Smooth muscle cell (in vitro differentiated cells): ENCODE measurements at regions not wholly inside any gene's neighbourhood (a gene's known extent, or its start where the extent isn't known, plus 50 kb on each side); places are given as distances from the start of the nearest gene placed in this dataset.

ENCODE experiments used
- DNase-seq: peaks from one replicate; lab custom pipeline; 2025; ENCODE audit not compliant: unreplicated experiment; lab: John Stamatoyannopoulos, UW
- H2AFZ ChIP-seq: fragments of 200-600 bp; sonication (generic); 2 replicates; pipeline ENCODE4 v1.6.0; 2016; ENCODE audit warnings: antibody characterized with exemption, low read depth, mild to moderate bottlenecking
- H3F3A ChIP-seq: fragments of 200-600 bp; sonication (generic); 2 replicates; pipeline ENCODE4 v1.6.0; 2017; ENCODE audit warnings: antibody characterized with exemption, low read depth
- H3K27ac ChIP-seq: fragments of 200-600 bp; sonication (generic); 2 replicates; pipeline ENCODE4 v1.5.1; 2016; ENCODE audit warnings: low read depth, mild to moderate bottlenecking
- H3K27me3 ChIP-seq: fragments of 200-600 bp; sonication (generic); 2 replicates; pipeline ENCODE4 v1.6.1; 2016; ENCODE audit warnings: low read depth, mild to moderate bottlenecking
- H3K36me3 ChIP-seq: fragments of 200-600 bp; sonication (generic); 2 replicates; pipeline ENCODE4 v1.5.1; 2016; ENCODE audit warnings: low read depth
- H3K4me1 ChIP-seq: fragments of 200-600 bp; sonication (generic); 2 replicates; pipeline ENCODE4 v1.5.1; 2016; ENCODE audit warnings: low read depth
- H3K4me2 ChIP-seq: fragments of 200-600 bp; sonication (generic); 2 replicates; pipeline ENCODE4 v1.6.0; 2016; ENCODE audit warnings: mild to moderate bottlenecking
- H3K4me3 ChIP-seq: fragments of 200-600 bp; sonication (generic); 2 replicates; pipeline ENCODE4 v1.5.1; 2016; ENCODE audit warnings: mild to moderate bottlenecking
- H3K79me2 ChIP-seq: fragments of 200-600 bp; sonication (generic); 2 replicates; pipeline ENCODE4 v1.6.0; 2016; ENCODE audit warnings: low read depth, mild to moderate bottlenecking
- H3K9ac ChIP-seq: fragments of 200-600 bp; sonication (generic); 2 replicates; pipeline ENCODE4 v1.6.0; 2016; ENCODE audit warnings: low read depth
- H3K9me3 ChIP-seq: fragments of 200-600 bp; sonication (generic); replicated peaks from 2 replicates; pipeline ENCODE4 v1.5.1; 2016; ENCODE audit warnings: low read depth
- H4K20me1 ChIP-seq: fragments of 200-600 bp; sonication (generic); 2 replicates; pipeline ENCODE4 v1.6.0; 2016; ENCODE audit warnings: low read depth
- WGBS: methylation state at CpG from one replicate; pipeline ENCODE4 v1.1.7; 2016; ENCODE audit warnings: low lambda C conversion rate; 5-methylcytosine and 5-hydroxymethylcytosine counted together
- TF ChIP-seq, protein P1 (sequence below): fragments of 200-600 bp; sonication (generic); IDR thresholded peaks from 2 replicates; pipeline ENCODE4 v1.5.1; 2017; ENCODE audit warnings: borderline replicate concordance, mild to moderate bottlenecking, antibody characterized with exemption; ENCODE audit not compliant: insufficient read depth, poor library complexity, severe bottlenecking

DNA sequence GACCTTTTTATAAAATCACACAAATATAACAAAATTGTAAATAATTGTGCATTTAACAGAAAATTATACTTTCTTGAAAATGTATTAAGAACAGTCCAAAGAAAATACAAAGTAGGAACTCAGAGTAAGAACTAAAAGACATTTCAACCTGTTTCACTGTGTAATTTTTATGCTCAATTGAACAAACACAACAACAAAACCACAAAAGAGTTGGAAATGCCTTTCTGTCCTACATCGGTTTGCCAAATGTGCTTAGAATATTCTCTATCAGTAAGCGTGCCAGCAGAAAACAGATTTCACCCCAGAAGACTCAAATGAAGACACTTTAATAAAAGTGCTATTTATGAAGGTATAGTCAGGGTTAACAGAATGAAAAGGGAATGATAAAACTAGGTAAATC is 592.1 kb downstream of the PRELID2 start:
- Histone ChIP-seq H3K4me2 (no peak overlapping the region), H3K9me3 (no peaks in the 10 kb centered on the region), H4K20me1 (no peaks in the 10 kb centered on the region), H2AFZ (no peak overlapping the region), H3K27ac (no peak overlapping the region), H3K4me1 (peaks cover 21% of the 10 kb centered on the region), H3K9ac (no peak overlapping the region), H3F3A (no peaks in the 10 kb centered on the region), H3K27me3 (no peaks in the 10 kb centered on the region), H3K36me3 (no peaks in the 10 kb centered on the region), H3K4me3 (no peak overlapping the region), H3K79me2 (no peaks in the 10 kb centered on the region)
- WGBS = 93% methylated on average over 2 of the region's 2 CpGs
- TF ChIP-seq, protein P1, sequence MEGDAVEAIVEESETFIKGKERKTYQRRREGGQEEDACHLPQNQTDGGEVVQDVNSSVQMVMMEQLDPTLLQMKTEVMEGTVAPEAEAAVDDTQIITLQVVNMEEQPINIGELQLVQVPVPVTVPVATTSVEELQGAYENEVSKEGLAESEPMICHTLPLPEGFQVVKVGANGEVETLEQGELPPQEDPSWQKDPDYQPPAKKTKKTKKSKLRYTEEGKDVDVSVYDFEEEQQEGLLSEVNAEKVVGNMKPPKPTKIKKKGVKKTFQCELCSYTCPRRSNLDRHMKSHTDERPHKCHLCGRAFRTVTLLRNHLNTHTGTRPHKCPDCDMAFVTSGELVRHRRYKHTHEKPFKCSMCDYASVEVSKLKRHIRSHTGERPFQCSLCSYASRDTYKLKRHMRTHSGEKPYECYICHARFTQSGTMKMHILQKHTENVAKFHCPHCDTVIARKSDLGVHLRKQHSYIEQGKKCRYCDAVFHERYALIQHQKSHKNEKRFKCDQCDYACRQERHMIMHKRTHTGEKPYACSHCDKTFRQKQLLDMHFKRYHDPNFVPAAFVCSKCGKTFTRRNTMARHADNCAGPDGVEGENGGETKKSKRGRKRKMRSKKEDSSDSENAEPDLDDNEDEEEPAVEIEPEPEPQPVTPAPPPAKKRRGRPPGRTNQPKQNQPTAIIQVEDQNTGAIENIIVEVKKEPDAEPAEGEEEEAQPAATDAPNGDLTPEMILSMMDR = no peak
- DNase-seq = no peak

DNA sequence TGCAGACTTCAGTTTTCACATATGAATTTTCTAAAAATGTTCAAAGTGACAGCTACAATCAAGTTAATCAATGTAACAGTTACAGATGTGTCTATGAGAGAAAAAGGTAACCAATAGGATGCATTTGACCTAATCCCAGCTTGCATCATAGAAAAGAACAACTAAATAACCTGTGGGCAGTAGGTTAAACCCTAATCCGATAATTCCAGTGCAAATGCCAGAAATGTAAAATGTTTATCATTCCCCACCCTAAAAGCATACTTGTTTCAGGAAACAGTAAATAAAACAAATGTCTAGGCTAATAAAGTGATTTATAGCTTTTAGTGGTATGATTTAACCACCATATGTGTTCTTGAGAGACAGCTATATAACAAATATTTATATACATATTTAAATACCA is 592.6 kb downstream of the PRELID2 start:
- no peak overlapping the region for H3K4me2 ChIP-seq
- H3K4me1 ChIP-seq = peaks cover 21% of the 10 kb centered on the region
- DNase-seq = no peak
- no peaks in the 10 kb centered on the region for H3K79me2 ChIP-seq
- no peak overlapping the region for H2AFZ ChIP-seq
- no peak overlapping the region for H3K4me3 ChIP-seq
- no peaks in the 10 kb centered on the region for H4K20me1 ChIP-seq
- WGBS = 86% methylated on average over 1 of the region's 1 CpG
- H3K27me3 ChIP-seq = no peaks in the 10 kb centered on the region
- no peak overlapping the region for H3K27ac ChIP-seq
- H3K9me3 ChIP-seq = no peaks in the 10 kb centered on the region
- H3K36me3 ChIP-seq = no peaks in the 10 kb centered on the region
- H3K9ac ChIP-seq = no peak overlapping the region
- H3F3A ChIP-seq = peaks cover 1% of the 10 kb centered on the region
- TF ChIP-seq, protein P1 = no peak

- no peak overlapping the region for H3K27ac ChIP-seq
- H3K4me2 ChIP-seq = no peak overlapping the region
- H3K9me3 ChIP-seq = no peaks in the 10 kb centered on the region
- no peak overlapping the region for H3K4me3 ChIP-seq
- no peaks in the 10 kb centered on the region for H3K79me2 ChIP-seq
- WGBS = 8% methylated on average over 3 of the region's 3 CpGs
- no peaks in the 10 kb centered on the region for H4K20me1 ChIP-seq
- no peak for DNase-seq
- peaks cover 4% of the 10 kb centered on the region for H3K4me1 ChIP-seq
- no peaks in the 10 kb centered on the region for H3K27me3 ChIP-seq
- TF ChIP-seq, protein P1 = peak; percentile 56
- H3K36me3 ChIP-seq = no peaks in the 10 kb centered on the region
- H3F3A ChIP-seq = peaks cover 4% of the 10 kb centered on the region
- no peak overlapping the region for H3K9ac ChIP-seq
- no peak overlapping the region for H2AFZ ChIP-seq
Measured at GRCh38 chr5:145237843-145238242, 597.3 kb downstream of the PRELID2 start.

DNA sequence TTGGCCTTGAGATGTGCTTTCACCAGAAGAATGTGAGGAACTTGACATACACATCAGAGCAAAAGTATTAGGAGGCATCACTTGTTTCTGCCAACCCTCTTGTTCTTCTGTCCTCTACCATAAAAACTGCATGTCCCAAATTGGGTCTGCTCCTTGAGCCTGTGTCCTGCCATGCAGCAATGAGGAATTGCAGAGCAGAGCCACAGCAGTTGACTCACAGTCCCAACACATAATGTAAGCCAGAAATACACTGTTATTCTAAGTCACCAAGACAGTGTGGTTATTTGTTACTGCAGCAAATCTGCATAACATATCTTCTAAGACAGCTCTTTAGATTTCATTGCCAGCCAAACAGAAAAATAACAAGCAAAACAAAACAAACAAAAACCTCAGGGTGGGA is 598.2 kb downstream of the PRELID2 start:
- no peak for DNase-seq
- TF ChIP-seq, protein P1 = no peak

More for the DNA sequence above, 598.2 kb downstream of the PRELID2 start:
- Histone ChIP-seq H3K4me1 (no peaks in the 10 kb centered on the region), H3K4me2 (no peak overlapping the region), H2AFZ (no peak overlapping the region), H3K4me3 (no peak overlapping the region), H4K20me1 (no peaks in the 10 kb centered on the region), H3K79me2 (no peaks in the 10 kb centered on the region), H3F3A (peaks cover 4% of the 10 kb centered on the region), H3K27ac (no peak overlapping the region), H3K9ac (no peak overlapping the region), H3K9me3 (no peaks in the 10 kb centered on the region), H3K27me3 (no peaks in the 10 kb centered on the region), H3K36me3 (no peaks in the 10 kb centered on the region)
